ENCODE measurements at regions not wholly inside any gene's neighbourhood (a gene's known extent, or its start where the extent isn't known, plus 50 kb on each side); places are given as distances from the start of the nearest gene placed in this dataset.
A peak's percentile ranks its signal among the peaks of the same experiment; 100 is the strongest.
"Not testable (repeated sequence)": the region's sequence is repeated elsewhere in the genome, so short reads cannot be mapped to it uniquely, and the experiment has no call there.

DNA sequence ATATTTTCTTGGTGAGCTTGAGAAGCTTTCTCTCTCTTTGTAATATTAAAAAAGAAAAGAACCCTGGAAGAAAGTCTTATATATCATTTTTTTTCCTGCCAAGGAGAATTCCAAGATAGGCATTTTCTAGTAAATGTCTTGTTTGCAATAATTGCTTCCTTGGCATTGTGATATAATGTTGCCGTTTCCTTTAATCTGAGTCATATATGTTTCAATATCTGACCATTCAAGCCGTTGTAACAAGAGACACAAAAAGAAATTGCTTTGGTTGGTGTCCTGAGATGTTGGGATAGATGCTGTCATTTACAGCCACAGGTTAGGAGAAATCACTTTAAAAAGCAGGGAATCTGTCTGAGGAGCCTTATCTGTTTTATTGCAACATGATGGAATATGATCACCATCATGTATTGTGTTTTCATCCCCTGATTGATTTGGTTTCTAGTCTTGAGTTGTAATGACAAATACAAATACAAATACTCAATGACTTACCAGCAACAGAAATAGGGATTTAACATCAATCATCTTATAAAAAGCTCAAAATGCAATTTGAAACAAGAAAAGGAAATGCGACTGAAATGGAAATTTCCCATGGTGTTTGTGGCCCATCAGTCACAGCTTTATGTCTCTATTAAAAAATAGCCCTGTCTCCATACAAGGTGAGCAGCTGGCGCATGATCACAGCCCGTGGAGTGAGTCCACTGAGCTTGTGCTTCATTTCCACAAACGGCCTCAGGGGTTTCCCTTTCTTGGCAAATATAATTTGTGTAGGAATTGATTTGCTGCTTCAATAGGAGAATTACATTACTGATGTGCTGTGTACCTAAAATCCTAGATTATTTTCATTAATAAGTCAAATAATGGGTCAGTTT is 250.1 kb upstream of the TRPC7 start:
- DNase-seq, result no peak

DNA sequence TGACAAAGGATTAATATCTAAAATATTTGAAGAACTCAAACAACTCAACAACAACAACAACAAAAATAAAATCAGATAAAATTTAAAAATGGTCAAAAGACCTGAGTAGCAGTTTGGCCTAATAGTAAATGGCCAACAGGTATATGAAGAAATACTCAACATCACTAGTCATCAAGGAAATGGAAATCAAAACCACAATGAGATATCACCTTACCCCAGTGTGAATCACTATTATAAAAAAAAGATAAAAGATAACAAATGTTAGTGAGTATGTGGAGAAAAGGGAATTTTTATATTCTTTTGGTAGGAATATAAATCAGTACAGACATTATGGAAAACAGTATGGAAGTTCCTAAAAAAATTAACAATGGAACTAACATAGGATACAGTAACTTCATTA is 247.9 kb upstream of the TRPC7 start:
- peak; percentile 39 for DNase-seq

DNA sequence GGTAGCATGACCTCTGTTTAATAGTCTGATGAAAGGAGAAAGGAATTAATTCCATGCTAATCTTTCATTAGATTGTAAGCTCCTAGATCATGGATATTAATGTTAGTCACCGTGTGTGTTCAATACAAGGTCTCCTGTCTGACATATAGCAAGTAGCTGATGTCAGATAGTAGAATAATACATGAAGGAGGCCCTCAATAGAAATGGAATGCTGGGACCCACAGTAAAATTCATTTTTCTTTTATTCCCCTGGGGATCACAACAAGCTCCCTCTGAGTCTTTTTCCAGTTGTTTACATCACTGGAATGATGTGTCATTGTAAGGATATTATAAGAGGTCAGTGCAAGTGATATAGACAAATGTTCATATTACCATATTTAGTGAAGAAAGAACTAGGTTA is 240.3 kb upstream of the TRPC7 start:
- DNase-seq, result peak; percentile 8

DNA sequence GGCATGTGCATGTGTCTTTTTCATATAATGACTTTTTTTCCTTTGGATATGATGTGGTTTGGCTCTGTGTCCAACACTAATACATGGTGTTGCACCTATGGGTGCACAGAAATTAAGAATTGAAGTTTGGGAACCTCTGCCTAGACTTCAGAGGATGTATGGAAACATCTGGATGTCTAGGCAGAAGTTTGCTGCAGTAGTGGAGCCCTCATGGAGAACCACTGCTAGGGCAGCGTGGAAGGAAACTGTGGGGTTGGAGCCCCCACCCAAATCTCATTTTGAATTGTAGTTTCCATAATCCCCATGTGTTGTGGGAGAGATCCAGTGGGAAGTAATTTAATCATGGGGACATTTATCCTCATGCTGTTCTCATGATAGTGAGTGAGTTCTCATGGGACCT is 235.0 kb upstream of the TRPC7 start:
- DNase-seq, result no peak

DNA sequence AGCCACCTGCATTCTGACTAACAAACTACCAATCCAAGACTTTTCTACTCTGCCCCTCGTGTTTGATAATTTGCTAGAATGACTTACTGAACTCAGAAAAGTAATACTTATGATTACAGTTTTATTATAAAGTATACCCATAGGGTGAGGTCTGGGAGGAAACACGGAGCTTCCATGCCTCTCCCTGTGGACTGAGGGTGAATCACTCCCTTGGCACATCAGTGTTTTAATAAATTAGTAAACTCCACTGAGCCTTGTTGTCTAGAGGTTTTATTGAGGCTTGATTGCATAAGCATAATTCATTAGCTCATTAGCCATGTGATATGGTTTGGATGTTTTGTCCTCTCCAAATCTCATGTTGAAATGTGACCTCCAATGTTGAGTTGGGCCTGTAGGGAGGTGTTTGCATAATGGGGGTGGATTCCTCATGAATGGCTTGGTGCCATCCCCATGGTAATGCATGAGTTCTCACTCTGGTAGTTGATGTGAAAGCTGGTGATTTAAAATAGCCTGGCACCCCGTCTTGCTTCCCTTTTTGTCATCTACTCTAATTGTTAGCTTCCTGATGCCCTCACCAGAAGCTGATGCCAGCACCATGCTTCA is 233.6 kb upstream of the TRPC7 start:
- no peak for DNase-seq

DNA sequence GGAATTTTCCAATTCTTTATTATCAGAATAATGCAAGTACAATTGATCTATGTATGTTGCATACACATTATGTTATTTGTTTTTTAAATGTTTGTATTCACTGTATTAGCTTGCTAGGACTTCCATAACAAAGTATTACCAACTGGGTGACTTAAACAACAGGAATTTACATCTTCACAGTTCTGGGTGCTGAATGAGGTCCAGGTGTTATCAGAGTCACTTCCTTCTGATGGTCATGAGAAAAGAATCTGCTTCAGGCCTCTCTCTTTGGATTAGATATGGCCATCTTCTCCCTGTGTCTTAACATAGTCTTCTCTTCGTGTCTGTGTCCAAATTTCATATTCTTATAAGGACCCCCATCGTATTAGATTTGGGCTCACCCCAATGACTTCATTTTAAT is 229.1 kb upstream of the TRPC7 start:
- peak; percentile 58 for DNase-seq

DNA sequence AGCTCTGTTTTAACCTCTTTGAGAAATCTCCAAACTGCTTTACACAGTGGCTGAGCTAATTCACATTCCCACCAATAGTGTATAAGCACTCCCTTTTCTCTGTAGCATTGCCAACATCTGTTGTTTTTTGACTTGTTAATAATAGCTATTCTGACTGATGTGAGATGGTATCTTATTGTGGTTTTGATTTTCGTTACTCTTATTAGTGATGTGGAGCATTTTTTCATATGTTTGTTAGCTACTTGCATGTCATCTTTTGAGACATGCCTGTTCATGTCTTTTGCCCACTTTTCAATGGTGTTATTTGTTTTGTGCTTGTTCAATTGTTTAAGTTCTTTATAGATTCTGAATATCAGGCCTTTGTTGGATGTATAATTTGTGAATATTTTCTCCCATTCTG is 225.2 kb upstream of the TRPC7 start:
- no peak for DNase-seq

DNA sequence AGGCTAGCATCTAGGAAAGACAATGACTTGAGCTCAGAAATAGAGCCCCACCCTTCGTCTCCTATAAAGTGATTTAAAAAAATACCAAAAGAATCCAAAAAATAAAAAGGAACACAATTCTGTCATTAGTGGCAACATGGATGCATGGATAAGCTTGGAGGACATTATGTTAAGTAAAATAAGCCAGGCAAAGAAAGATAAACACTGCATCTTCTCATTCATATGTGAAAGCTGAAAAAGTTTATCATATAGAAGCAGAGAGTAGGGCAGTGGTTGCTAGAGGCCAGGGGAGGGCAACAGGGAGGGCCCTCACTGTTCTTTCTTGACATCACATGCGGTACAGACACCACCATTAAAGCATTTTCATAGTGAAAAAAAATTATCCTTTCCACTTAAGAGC is 220.9 kb upstream of the TRPC7 start:
- no peak for DNase-seq

DNA sequence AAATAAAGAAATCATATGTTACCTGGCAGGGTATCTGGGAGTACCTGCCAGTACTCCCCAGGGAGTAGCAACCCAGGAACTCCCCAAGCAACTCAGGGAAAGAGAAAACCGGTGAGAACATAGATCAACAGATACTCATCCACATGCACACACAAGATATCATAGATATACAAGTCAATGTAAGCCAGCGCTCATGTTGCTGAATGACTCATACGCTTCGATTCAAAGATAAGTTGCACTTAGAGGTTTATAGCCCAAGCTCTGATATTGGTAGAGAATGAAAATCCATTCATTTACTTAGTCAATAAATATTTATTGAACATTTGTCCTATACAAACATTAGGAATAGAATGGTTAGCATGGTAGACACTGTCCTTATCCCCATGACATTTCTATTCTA is 219.1 kb upstream of the TRPC7 start:
- no peak for DNase-seq

DNA sequence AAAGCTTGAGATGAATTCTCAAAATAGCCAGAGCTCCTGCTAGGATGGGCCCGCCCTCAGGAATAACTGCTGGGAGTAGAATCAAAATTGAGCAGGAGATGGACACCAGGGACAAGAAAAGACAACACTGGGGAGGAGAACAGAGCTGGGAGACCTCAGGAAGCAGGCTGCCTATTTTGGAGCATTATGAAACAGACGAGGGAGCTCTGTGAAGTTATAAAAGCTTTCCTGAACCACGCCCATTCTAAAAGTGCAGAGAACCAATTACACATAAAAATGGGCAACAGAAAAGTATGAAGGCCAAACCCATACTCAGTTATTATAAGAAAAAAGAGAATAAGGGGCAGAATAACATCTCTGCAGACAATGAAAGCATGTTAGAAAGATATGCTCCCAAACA is 213.9 kb upstream of the TRPC7 start:
- no peak for DNase-seq

DNA sequence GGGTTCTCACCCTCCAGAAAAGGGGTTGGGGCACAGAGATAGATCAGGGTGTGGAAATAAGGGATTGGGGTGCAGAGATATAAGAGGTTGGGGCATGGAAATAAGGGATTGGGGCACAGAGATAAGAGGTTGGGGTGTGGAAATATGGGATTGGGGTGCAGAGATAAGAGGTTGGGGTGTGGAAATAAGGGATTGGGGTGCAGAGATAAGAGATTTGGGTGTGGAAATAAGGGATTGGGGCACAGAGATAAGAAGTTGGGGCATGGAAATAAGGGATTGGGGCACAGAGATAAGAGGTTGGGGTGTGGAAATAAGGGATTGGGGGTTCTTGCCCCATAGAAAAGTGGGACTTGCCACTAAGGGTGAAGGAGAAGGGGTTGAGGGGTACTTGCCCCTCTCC is 204.5 kb upstream of the TRPC7 start:
- not testable (repeated sequence) for DNase-seq

DNA sequence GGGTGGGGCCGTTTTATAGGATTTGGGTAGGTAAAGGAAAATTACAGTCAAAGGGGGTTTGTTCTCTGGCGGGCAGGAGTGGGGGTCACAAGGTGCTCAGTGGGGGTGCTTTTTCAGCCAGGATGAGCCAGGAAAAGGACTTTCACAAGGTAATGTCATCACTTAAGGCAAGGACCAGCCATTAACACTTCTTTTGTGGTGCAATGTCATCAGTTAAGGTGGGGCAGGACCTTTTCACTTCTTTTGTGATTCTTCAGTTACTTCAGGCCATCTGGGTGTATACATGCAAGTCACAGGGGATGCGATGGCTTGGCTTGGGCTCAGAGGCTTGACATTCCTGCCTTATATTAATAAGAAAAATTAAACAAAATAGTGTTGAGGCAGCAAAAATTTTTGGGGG is 200.1 kb upstream of the TRPC7 start:
- not testable (repeated sequence) for DNase-seq

DNA sequence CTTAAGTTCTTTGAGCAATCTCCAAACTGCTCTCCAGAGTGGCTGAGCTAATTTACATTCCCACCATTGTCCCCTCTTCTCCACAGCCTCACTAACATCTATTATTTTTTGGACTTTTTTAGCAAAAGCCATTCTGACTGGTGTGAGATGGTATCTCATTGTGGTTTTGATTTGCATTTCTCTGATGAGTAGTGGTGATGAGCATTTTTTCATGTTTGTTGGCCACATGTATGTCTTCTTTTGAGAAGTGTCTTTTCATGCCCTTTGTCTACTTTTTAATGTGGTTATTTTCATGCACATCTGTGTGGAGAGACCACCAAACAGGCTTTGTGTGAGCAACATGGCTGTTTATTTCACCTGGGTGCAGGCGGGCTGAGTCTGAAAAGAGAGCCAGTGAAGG is 199.7 kb upstream of the TRPC7 start:
- DNase-seq, result not testable (repeated sequence)

DNA sequence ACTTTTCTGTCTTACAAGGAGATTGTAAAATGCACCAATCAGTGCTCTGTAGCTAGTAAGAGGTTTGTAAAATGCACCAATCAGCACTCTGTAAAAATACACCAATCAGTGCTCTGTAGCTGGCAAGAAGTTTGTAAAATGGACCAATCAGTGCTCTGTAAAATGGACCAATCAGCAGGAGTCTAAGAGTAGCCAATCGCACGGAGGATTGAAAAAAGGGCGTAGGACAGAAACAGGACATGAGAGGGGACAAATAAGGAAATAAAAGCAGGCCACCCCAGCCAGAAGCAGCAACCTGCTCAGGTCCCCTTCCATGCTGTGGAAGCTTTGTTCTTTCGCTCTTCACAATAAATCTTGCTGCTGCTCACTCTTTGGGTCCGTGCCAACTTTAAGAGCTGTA is 199.1 kb upstream of the TRPC7 start:
- not testable (repeated sequence) for DNase-seq

DNA sequence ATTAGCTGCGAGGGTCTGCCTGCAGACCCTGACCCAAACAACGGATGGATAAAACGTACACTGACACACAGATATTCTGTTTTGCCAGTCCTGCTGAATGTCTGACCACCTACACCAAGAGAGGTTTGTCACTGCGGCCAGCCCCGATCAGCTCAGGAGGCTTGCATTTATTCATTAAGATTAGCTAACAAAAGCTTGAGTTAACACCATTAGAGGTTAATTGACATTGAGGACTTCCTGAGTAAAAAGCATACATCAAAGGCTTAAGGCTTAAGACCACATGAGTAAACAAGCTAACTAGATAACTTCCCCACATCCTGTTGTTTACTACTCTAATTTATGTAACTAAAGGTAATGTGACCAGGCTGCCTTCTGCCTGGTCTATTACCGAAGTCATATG is 198.1 kb upstream of the TRPC7 start:
- no peak for DNase-seq

DNA sequence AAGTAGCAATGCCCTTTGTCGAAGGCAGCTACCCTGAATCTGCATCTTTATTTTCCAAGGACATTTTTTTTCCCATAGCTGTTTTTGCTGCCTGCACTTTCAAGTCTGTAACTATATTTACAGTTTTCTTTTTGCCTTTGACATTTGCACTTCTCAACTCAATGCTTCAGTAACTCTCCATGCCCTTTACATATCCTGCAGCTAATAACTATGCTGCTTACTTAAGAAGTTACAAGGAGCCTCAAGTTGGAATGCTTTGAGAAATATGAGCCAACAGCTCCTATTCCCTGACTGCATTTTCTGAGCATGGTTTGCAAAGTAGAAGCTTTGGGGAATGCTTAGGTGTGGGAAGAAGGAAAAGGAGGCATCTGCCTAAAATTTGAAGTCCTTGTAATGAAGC is 194.8 kb upstream of the TRPC7 start:
- DNase-seq, result no peak

DNA sequence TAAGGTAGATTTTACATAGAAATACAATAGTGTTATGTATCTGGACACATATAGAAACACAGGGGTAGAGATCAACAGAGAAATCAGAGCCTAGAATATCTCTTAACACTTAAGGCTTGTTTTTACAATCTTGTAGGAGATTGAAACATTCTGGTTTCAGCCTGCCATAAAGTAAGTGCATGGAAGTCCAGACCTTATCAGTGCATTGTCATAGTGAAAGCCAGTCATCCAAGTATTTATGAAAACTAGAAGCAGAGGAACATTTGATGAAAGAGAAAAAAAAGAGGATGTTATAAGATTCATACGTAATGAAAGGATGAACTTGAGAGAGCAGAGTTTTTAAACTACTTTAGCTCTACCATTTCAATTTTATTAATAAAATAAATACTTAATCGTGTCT is 194.3 kb upstream of the TRPC7 start:
- DNase-seq, result no peak

DNA sequence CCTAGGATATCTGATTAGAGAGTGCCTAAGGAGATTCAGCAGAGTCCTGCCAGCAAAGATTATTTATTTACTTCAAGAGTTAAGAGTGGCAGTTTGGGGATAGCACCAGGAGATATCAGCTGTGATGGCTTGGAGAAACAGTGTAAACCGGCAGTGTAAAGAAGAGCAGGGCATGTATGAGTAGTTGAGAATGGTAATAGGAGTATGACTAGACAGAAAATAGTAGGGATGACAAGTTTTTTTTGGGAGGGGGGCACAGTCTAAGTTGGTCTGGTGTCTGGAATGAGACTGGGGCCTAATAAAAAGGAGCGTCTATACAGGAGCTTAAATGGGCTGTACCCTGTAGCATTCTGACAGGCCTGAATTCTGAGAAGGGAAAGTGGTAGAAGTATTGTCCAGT is 181.8 kb upstream of the TRPC7 start:
- DNase-seq, result not testable (repeated sequence)

DNA sequence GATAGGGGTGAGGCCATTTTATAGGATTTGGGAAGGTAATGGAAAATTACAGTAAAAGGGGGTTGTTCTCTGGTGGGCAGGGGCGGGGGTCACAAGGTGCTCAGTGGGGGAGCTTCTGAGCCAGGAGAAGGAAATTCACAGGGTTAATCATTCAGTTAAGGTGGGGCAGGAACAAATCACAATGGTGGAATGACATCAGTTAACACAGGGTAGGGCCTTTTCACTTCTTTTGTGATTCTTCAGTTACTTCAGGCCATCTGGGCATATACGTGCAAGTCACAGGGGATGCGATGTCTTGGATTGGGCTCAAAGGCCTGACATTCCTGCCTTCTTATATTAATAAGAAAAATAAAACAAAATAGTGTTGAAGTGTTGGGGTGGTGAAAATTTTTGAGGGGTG is 181.1 kb upstream of the TRPC7 start:
- not testable (repeated sequence) for DNase-seq

DNA sequence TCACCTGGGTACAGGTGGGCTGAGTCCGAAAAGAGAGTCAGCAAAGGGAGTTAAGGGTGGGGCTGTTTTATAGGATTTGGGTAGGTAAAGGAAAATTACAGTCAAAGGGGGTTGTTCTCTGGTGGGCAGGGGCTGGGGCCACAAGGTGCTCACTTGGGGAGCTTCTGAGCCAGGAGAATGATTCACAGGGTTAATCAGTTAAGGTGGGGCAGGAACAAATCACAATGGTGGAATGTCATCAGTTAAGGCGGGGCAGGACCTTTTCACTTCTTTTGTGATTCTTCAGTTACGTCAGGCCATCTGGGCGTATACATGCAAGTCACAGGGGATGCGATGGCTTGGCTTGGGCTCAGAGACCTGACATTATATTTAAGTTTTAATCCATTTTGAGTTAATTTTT is 179.7 kb upstream of the TRPC7 start:
- not testable (repeated sequence) for DNase-seq

DNA sequence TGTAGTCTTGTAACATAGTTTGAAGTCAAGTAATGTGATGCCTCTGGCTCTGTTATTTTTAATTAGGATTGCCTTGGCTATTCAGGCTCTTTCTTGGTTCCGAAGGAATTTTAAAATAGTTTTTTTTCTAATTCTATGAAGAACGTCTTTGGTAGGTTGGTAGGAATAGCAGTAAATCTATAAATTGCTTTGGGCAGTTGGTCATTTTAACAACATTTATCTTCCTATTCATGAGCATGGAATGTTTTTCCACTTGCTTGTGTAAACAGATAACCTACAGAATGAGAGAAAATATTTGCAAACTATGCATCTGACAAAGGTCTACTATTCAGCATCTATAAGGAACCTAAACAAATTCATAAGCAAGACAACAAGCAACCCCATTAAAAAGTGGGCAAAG is 173.2 kb upstream of the TRPC7 start:
- DNase-seq, result no peak

DNA sequence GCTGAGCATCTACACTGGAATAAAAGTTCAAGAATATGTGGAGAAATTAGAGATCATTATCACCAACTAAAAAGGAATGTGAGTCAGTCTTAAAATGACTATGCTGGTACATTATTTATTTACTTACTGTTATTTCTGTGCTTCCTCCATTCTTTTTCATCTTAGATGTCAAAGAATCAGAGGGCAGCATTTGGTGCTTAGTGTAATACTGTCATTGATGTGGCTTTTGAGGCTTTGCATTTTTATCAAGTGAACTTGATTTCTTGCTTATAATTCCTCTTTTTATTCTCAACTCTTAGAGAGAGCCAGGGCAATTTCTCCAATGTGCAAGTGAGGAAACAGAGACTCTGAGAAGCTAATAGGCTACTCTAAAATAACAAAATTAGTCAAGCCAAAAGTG is 163.7 kb upstream of the TRPC7 start:
- no peak for DNase-seq

DNA sequence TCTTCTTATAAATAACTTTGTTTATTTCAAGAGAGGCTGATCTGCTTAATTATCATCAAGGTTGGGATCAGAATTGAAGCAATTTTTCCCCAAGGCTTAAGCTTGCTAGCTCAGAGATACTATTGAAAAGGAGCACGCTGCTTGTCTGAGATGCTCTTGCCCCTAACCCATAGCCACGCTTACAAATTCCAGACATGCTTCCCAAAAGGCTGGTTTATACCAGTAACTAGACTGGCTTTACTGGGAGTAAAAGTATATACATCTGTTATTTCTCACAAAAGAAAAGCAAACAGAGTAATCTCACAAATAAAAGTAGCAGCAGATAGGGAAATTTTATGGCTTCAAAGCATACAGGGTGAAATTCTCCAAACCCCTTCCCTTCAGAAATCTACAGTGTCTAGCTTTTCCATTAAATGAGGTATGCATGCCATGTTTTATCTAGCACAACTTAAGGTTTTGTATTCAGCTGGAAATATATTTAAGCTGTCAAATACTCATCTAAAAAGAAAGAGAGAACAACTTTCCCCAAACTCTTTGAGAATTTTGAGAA is 163.2 kb upstream of the TRPC7 start:
- DNase-seq, result no peak

DNA sequence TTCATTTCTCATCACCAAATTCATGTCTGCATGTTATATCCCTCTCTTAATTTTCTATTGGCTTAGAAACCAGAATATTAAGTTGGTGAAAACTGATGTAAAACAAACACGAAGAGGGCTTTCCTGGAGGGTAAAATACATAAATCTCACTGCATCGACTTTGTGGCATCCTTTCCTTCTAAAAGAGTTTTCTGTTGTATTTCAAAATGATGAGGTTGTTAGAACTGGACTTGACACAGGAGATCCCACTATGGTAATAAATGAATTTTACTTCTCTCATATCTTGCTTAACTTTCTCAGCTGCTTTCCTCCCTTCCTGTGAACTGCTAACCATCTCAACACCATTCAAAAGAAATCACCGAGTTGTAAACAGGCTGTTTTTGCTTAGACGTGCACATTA is 162.0 kb upstream of the TRPC7 start:
- DNase-seq, result no peak

DNA sequence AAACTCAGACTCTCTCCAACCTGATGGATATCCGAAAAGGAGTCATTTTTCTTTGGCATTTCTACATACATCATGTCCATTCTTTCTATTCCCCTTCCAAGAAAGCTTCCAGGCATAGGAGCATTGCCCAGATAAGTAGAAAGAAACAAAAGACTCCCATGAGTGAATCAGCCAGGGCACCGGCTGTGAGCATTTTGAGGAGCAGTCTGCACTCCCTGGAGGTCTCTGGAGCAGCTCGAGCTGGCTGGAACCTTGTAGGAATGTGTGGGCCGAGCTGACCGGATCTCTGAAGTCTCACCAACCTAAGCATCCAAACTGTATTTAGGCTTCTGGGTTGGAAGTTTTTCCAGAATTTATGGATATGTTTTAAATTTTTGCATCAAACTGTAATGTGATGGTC is 161.4 kb upstream of the TRPC7 start:
- DNase-seq, result peak; percentile 6

Data from NCI-H226 (cell line).